ENCODE measurements at regions not wholly inside any gene's neighbourhood (a gene's known extent, or its start where the extent isn't known, plus 50 kb on each side); places are given as distances from the start of the nearest gene placed in this dataset.

- Mint-ChIP-seq H3K4me3 (no peak overlapping the region), H3K27me3 (ENCODE audit: low read depth in 3 of 3) (peaks cover 0 to 1% (median 0%) of the 10 kb centered on the region in 3 donors), H3K4me1 (peaks cover 3% of the 10 kb centered on the region), H3K27ac (no peak overlapping the region), H3K9me3 (peaks cover 0 to 2% (median 0%) of the 10 kb centered on the region in 7 donors), H3K36me3 (no peaks in the 10 kb centered on the region)
- Histone ChIP-seq H4K20me1 (ENCODE audit: insufficient read depth, low read length) (no peaks in the 10 kb centered on the region), H3K79me2 (ENCODE audit: insufficient read depth, low read length) (no peaks in the 10 kb centered on the region), H3K27ac (ENCODE audit: low read depth in 1 of 2, low read length in 2 of 2) (no peak overlapping the region), H3K9me3 (replicated peaks in 1 of 2; ENCODE audit: control insufficient read depth in 1 of 2, insufficient read depth in 1 of 2, low read length in 2 of 2) (no peaks in the 10 kb centered on the region), H3K9ac (ENCODE audit: insufficient read depth, low read length, poor library complexity, severe bottlenecking) (no peak overlapping the region), H3K4me3 (replicated peaks in 1 of 3; ENCODE audit: low read depth in 2 of 3, low read length in 3 of 3) (no peak overlapping the region), H3K4me1 (ENCODE audit: control insufficient read depth in 1 of 2, insufficient read depth in 2 of 2, low read length in 2 of 2) (no peaks in the 10 kb centered on the region), H3K27me3 (ENCODE audit: control insufficient read depth in 2 of 2, insufficient read depth in 2 of 2, low read length in 2 of 2) (no peaks in the 10 kb centered on the region), H3K4me2 (replicated peaks; ENCODE audit: extremely low read depth, low read length, poor library complexity, severe bottlenecking) (no peak overlapping the region), H3K36me3 (replicated peaks in 1 of 2; ENCODE audit: control insufficient read depth in 1 of 2, insufficient read depth in 2 of 2, low read length in 2 of 2) (no peaks in the 10 kb centered on the region), H2AFZ (ENCODE audit: insufficient read depth, low read depth, low read length, poor library complexity, severe bottlenecking) (no peak overlapping the region)
- DNase-seq: no peak
- WGBS (ENCODE audit: insufficient coverage): 100% methylated on average over 1 of the region's 3 CpGs
- intact Hi-C loops (cut with micrococcal nuclease): no loop called here
- TF ChIP-seq CTCF (IDR thresholded peaks at IDR 0.05): no peak
These were observed 289.8 kb upstream of the SPRY2 start for GRCh38 chr13:80630685-80631121.

- no peak for TF ChIP-seq CTCF (IDR thresholded peaks at IDR 0.05)
- Histone ChIP-seq H4K20me1 (ENCODE audit: insufficient read depth, low read length) (no peaks in the 10 kb centered on the region), H3K36me3 (replicated peaks in 1 of 2; ENCODE audit: control insufficient read depth in 1 of 2, insufficient read depth in 2 of 2, low read length in 2 of 2) (no peaks in the 10 kb centered on the region), H3K9me3 (replicated peaks in 1 of 2; ENCODE audit: control insufficient read depth in 1 of 2, insufficient read depth in 1 of 2, low read length in 2 of 2) (no peaks in the 10 kb centered on the region), H2AFZ (ENCODE audit: insufficient read depth, low read depth, low read length, poor library complexity, severe bottlenecking) (no peak overlapping the region), H3K79me2 (ENCODE audit: insufficient read depth, low read length) (no peaks in the 10 kb centered on the region), H3K4me1 (ENCODE audit: control insufficient read depth in 1 of 2, insufficient read depth in 2 of 2, low read length in 2 of 2) (no peaks in the 10 kb centered on the region), H3K9ac (ENCODE audit: insufficient read depth, low read length, poor library complexity, severe bottlenecking) (no peak overlapping the region), H3K27me3 (ENCODE audit: control insufficient read depth in 2 of 2, insufficient read depth in 2 of 2, low read length in 2 of 2) (no peaks in the 10 kb centered on the region), H3K27ac (ENCODE audit: low read depth in 1 of 2, low read length in 2 of 2) (no peak overlapping the region), H3K4me3 (replicated peaks in 1 of 3; ENCODE audit: low read depth in 2 of 3, low read length in 3 of 3) (no peak overlapping the region), H3K4me2 (replicated peaks; ENCODE audit: extremely low read depth, low read length, poor library complexity, severe bottlenecking) (no peak overlapping the region)
- no peaks in the 10 kb centered on the region for H3K36me3 Mint-ChIP-seq
- H3K27ac Mint-ChIP-seq: no peak overlapping the region
- H3K27me3 Mint-ChIP-seq (ENCODE audit: low read depth in 3 of 3): no peaks in the 10 kb centered on the region
- H3K4me1 Mint-ChIP-seq: no peaks in the 10 kb centered on the region
- peaks cover 2 to 12% (median 6%) of the 10 kb centered on the region in 7 donors for H3K9me3 Mint-ChIP-seq
- no peak for DNase-seq
- no peak overlapping the region for H3K4me3 Mint-ChIP-seq
- no CpG with 5 or more reads among the region's 1 CpG for WGBS (ENCODE audit: insufficient coverage)
- intact Hi-C loops (cut with micrococcal nuclease): no loop called here
These were observed 277.9 kb upstream of the SPRY2 start for GRCh38 chr13:80618781-80619180.

Data from CD14-positive monocyte (primary cell).